Muscle of leg (tissue), 3 donors: ENCODE measurements at regions not wholly inside any gene's neighbourhood (a gene's known extent, or its start where the extent isn't known, plus 50 kb on each side); places are given as distances from the start of the nearest gene placed in this dataset.
"Not testable (repeated sequence)": the region's sequence is repeated elsewhere in the genome, so short reads cannot be mapped to it uniquely, and the experiment has no call there.

Experiments used
- DNase-seq: peaks from one replicate; pipeline ENCODE4 v3.0.0; 2013
- H3K27ac ChIP-seq: one replicate; pipeline ENCODE4 v1.5.1; 2013; ENCODE audit warnings: mild to moderate bottlenecking, low read length, control low read depth
- H3K27me3 ChIP-seq: one replicate; pipeline ENCODE4 v1.6.1; 2013; ENCODE audit warnings: low read length; ENCODE audit not compliant: control insufficient read depth, insufficient read depth
- H3K36me3 ChIP-seq: one replicate; pipeline ENCODE4 v1.6.1; 2013; ENCODE audit warnings: low read length; ENCODE audit not compliant: control insufficient read depth, insufficient read depth
- H3K4me1 ChIP-seq: one replicate; pipeline ENCODE4 v1.6.1; 2013; ENCODE audit warnings: low read length; ENCODE audit not compliant: control insufficient read depth, insufficient read depth
- H3K4me3 ChIP-seq: one replicate; pipeline ENCODE4 v1.5.1; 2013; ENCODE audit warnings: low read length, control low read depth
- H3K9me3 ChIP-seq: replicated peaks from 2 replicates; pipeline ENCODE4 v1.6.1; 2013; ENCODE audit warnings: low read depth, low read length; ENCODE audit not compliant: control insufficient read depth
- WGBS: methylation state at CpG from one replicate; pipeline ENCODE4 v1.1.5; 2013; ENCODE audit warnings: missing lambda C conversion rate; ENCODE audit not compliant: insufficient coverage; 5-methylcytosine and 5-hydroxymethylcytosine counted together

DNA sequence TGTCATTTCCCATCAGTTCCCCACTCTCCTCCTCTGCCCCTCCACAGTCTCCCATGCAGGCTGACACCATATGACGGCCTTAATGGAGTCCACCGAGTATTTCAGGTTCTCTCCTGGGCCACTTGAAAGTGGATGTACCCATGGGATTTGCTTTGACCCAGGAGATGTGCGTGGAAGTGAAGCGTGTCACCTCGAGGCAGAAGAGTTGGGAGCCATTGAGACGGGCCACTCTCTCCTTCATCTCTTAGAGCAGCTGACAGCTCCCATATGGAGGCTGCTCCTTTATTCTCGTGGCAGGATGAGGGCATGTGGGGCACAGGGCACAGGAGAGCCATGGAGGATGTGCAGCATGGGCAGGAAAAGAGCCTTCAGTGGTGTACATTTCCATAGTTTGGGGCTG lies 144.7 kb upstream of the CRYM start:
- DNase-seq, H3K27me3 ChIP-seq, H3K9me3 ChIP-seq, H3K36me3 ChIP-seq, H3K4me1 ChIP-seq, H3K27ac ChIP-seq, H3K4me3 ChIP-seq: not testable (repeated sequence)
- WGBS: no CpG with 5 or more reads among the region's 7 CpGs

DNA sequence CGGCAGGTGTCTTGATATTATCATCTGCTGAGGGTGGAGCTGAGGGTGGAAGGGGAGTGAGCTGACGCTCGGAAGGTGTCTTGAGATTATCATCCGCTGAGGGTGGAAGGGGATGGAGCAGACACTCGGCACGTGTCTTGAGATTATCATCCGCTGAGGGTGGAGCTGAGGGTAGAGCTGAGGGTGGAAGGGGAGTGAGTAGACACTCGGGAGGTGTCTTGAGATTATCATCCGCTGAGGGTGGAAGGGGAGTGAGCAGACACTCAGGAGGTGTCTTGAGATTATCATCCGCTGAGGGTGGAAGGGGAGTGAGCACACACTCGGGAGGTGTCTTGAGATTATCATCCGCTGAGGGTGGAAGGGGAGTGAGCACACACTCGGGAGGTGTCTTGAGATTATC lies 126.6 kb upstream of the CRYM start:
- not testable (repeated sequence) for H3K4me3 ChIP-seq, H3K9me3 ChIP-seq, DNase-seq, H3K27me3 ChIP-seq, H3K4me1 ChIP-seq, H3K27ac ChIP-seq, H3K36me3 ChIP-seq
- WGBS: no CpG with 5 or more reads among the region's 13 CpGs

DNA sequence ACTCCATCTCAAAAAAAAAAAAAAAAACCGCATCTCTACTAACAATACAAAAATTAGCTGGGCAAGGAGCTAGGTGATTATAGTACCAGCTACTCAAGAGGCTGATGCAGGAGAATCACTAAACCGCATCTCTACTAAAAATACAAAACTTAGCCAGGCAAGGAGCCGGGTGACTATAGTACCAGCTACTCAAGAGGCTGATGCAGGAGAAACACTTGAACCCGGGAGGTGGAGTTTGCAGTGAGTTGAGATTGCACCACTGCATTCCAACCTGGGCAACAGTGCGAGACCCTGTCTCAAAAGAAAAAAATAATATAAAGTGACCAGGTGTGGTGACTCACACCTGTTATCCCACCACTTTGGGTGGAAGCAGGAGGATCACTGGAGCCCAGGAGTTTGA lies 119.8 kb upstream of the CRYM start:
- not testable (repeated sequence) for H3K27ac ChIP-seq, H3K36me3 ChIP-seq
- whole genome bisulfite sequencing: no CpG with 5 or more reads among the region's 5 CpGs

DNA sequence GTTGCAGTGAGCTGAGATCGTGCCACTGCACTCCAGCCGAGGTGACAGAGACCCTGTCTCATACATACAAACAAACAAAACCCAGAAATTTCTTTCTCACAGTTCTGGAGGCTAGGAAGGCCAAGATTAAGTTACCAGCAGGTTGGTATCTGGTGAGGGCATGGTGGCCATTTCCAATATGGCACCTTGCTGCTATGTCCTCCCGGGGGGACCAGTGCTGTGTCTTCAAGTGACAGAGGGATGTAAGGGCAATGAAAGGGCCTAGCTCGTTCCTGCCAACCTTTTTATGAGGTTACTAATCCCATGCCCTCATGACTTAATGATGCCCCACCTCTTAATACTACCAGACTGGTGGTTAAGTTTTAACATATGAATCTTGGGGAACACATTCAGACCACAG lies 118.5 kb upstream of the CRYM start:
- not testable (repeated sequence) for H3K27ac ChIP-seq, DNase-seq, H3K36me3 ChIP-seq, H3K9me3 ChIP-seq, H3K27me3 ChIP-seq, H3K4me1 ChIP-seq, H3K4me3 ChIP-seq
- WGBS: no CpG with 5 or more reads among the region's 4 CpGs

More for the DNA sequence above, 119.8 kb upstream of the CRYM start:
- H3K9me3 ChIP-seq, H3K4me3 ChIP-seq, DNase-seq, H3K4me1 ChIP-seq, H3K27me3 ChIP-seq: not testable (repeated sequence)

DNA sequence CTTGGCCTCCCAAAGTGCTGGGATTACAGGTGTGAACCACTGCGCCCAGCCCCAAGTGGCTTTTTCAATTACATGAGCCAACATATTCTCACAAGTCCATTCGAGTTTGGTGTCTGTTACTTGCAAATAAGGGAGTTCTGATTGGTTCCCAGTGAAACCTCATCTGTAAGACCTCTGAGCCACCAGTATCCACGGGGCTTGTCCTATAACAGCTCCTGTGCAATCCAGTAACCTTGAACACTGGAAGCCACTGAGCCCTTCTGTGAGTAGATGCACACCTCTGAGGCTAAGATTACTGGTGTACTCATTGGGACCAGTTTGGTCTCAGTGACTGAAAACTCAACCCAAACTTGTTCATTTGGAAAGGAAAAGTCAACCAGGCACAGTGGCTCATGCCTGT lies 112.5 kb upstream of the CRYM start:
- not testable (repeated sequence) for H3K4me1 ChIP-seq, H3K36me3 ChIP-seq, H3K27me3 ChIP-seq, DNase-seq, H3K27ac ChIP-seq, H3K4me3 ChIP-seq, H3K9me3 ChIP-seq
- WGBS: no CpG with 5 or more reads among the region's 3 CpGs

DNA sequence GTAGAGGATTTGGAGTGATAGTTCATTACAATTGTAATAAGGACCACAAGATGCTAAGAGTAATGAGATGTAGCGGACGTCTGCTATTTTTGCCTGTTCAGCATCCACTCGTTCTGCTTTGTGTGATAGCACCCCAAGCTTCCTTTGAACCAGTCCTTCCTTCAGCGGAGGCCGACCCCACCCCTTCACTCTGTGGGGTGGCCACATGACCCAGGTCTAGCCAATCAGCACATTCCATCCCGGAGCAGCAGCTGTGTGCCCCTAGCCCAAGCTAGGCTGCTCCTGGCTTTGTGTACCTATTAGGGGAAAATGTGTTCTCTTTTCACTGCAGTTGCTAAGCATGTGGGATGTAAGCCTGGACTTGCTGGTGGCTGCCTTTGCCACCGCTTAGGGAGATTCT lies 111.8 kb upstream of the CRYM start:
- DNase-seq, H3K4me1 ChIP-seq, H3K27ac ChIP-seq, H3K36me3 ChIP-seq, H3K4me3 ChIP-seq, H3K27me3 ChIP-seq, H3K9me3 ChIP-seq: not testable (repeated sequence)
- no CpG with 5 or more reads among the region's 7 CpGs for WGBS

DNA sequence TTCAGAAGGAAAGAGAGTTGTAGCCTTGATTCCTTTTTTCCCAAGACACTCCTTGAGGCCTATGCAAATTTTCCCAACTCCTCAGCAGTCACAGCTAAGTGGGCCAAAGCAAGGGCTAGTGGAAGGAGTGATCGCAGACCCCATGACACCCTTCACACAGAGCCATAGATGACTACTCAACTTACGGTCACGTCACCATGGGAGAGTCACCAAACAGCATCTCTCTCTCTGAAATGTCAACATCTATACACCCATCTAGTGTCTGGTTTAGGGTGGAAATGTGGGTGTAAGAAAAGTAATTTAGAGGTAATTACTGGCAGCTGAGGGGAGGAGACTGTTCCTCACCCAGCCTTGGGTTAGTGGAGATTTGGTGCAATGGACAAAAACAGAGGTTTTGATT lies 109.7 kb upstream of the CRYM start:
- H3K27ac ChIP-seq, H3K9me3 ChIP-seq, H3K36me3 ChIP-seq, H3K27me3 ChIP-seq, H3K4me1 ChIP-seq, H3K4me3 ChIP-seq, DNase-seq: not testable (repeated sequence)
- WGBS: no CpG with 5 or more reads among the region's 3 CpGs

DNA sequence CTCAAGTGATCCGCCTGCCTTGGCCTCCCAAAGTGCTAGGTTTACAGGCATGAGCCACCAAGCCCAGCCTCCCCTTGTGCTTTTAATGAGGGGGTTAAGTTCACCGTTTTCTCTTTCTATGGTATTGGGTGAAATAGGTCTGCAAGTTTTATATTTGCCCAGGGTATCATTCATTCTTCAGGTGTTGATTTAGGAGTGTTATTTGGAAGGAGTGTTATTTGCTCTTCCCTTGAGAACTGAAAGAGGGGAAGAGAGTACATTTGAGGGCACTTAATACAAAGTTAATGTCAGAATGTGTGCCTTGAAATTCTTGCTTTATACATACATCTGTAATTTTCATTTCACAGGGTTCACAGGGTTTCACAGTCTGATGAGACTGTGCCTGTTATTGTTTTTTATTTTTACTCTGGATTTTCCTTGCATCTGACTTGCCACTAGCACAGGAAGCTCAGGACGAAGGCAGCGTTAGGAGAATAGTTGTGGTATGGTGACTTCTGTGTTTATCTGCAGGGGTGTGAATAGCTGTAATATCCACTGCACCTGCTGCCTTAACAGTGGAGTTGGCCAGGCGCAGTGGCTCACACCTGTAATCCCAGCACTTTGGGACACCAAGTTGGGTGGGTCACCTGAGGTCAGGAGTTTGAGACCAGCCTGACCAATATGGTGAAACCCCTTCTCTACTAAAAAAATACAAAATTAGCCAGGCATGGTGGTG lies 108.3 kb upstream of the CRYM start:
- not testable (repeated sequence) for H3K27me3 ChIP-seq

DNA sequence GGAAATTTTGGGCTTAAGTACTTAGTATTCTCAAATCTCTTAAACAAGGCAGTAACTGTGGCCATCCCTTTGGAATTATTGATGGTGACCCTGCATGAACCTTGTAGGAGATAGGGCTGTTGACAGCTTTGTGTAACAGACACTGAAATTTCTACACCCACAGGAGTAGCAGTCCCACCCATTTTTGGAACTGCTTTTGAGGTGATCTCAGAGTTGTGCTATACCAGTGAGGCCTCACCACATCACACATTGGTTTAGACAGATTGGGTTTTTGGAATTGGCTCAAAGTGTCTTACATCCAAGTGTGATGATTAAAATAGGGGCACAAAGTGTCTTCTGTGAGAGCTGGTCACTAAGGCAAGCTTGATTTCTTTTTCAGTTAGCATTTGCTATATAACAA lies 105.6 kb upstream of the CRYM start:
- DNase-seq, H3K4me3 ChIP-seq, H3K27me3 ChIP-seq, H3K9me3 ChIP-seq, H3K36me3 ChIP-seq, H3K4me1 ChIP-seq, H3K27ac ChIP-seq: not testable (repeated sequence)

More for the DNA sequence above, 108.3 kb upstream of the CRYM start:
- no CpG with 5 or more reads among the region's 5 CpGs for WGBS
- H3K4me3 ChIP-seq, H3K4me1 ChIP-seq, H3K9me3 ChIP-seq, H3K27ac ChIP-seq, H3K36me3 ChIP-seq, DNase-seq: not testable (repeated sequence)

DNA sequence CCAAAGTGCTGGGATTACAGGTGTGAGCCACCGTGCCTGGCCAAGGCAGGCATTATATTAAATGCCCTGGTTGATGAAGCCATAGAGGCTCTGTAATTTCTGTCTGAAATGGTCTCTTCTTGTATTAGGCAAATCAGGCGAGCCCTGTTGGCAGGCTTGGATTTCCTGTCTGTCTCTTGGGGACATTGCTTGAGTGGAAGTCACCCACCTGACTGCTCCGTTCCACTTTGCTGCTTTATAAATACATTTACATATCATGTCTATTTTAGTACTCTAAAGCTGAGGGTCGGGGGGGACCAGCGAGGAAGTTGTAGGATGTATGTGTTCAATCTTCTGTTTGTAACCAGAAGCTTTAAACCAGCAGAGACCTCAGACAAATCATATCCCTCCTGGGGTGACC lies 101.6 kb upstream of the CRYM start:
- not testable (repeated sequence) for H3K27me3 ChIP-seq, DNase-seq, H3K36me3 ChIP-seq, H3K27ac ChIP-seq, H3K9me3 ChIP-seq, H3K4me1 ChIP-seq, H3K4me3 ChIP-seq
- no CpG with 5 or more reads among the region's 5 CpGs for WGBS

DNA sequence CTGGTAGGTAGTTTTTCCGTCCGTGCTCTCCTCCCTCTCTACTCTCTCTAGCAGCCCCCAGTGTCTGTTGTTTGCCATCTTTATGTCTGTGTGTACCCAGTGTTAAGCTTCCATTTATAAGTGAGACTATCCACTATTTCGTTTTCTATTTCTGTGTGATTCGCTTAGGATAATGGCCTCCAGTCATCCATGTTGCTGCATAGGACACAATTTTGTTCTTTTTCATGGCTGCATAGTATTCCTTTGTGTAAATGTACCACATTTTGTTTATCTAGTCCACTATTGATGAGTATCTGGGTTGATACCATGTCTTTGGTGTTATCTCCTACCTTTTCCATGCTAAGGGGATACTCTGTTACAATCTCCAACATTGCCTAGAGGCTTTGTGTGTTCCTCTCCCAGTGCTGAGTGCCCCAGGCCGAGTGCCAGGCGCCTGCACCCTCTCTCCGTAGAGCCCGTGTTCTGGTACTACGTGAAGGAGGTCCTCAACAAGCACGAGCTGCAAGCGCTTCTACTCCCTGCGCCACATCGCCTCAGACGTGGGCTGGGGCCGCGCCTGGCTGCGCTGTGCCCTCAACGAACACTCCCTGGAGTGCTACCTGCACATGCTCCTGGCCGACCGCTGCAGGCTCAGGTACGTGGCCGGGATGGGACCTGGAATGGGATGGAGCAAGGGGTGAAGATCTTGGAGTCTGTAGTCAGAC lies 98.3 kb upstream of the CRYM start:
- not testable (repeated sequence) for H3K9me3 ChIP-seq, H3K4me3 ChIP-seq, H3K27me3 ChIP-seq, H3K27ac ChIP-seq, H3K4me1 ChIP-seq, H3K36me3 ChIP-seq, DNase-seq
- no CpG with 5 or more reads among the region's 22 CpGs for WGBS
